Lower leg skin (tissue), 4 donors: ENCODE measurements at regions not wholly inside any gene's neighbourhood (a gene's known extent, or its start where the extent isn't known, plus 50 kb on each side); places are given as distances from the start of the nearest gene placed in this dataset.
"Not testable (repeated sequence)": the region's sequence is repeated elsewhere in the genome, so short reads cannot be mapped to it uniquely, and the experiment has no call there.

ENCODE experiments used
- DNase-seq, 2 donors: peaks; one replicate each; pipeline ENCODE4 v3.0.0-alpha.2; 2019; ENCODE audit warnings: low spot score in 2 of 2
- H3K4me3 ChIP-seq: fragments of 200-600 bp; sonication (generic); 2 replicates; pipeline ENCODE4 v1.5.1; 2017; ENCODE audit warnings: mild to moderate bottlenecking, low read depth; ENCODE audit not compliant: poor library complexity, severe bottlenecking
- CTCF ChIP-seq, 3 donors: fragments of 450-650 bp; IDR thresholded peaks; one replicate each; pipeline ENCODE4 v1.5.1; 2016; ENCODE audit warnings: antibody characterized with exemption in 3 of 3, mild to moderate bottlenecking in 3 of 3, moderate library complexity in 2 of 3
- WGBS, 2 donors: methylation state at CpG; one replicate each; pipeline ENCODE4 v1.1.5; 2018; 5-methylcytosine and 5-hydroxymethylcytosine counted together
- intact Hi-C: fragments of 100-400 bp; cut with DNase I; formaldehyde crosslinking; loops from one replicate; pipeline ENCODE4 v1.15.0; 2023; ENCODE audit warnings: low total_unique reads

GRCh38 chr2:182664212-182664611, 51.8 kb upstream of the DNAJC10 start:
- 62 to 66% methylated on average over 1 of the region's 1 CpG for WGBS, 2 donors
- no peak for TF ChIP-seq CTCF (IDR thresholded peaks at IDR 0.05)
- DNase-seq = no peak
- no peak overlapping the region for H3K4me3 ChIP-seq
- intact Hi-C loops = no loop called here

GRCh38 chr2:182665500-182665899, 50.6 kb upstream of the DNAJC10 start:
- intact Hi-C loops = not testable (repeated sequence)
- WGBS, 2 donors = 36 to 44% methylated on average over 3 of the region's 3 CpGs

More at GRCh38 chr2:182665500-182665899, 50.6 kb upstream of the DNAJC10 start:
- not testable (repeated sequence) for H3K4me3 ChIP-seq, DNase-seq
